Activated T-helper 2 cell treated with anti-CD3 and anti-CD28 coated beads, Interferon-gamma antibody, Interleukin-2, Interleukin-4, amounts not matched to agents 10 μg/mL and 5 μg/mL and 100 μg/mL, durations not matched to agents 14 hours and 24 hours and 36 hours (primary cell): ENCODE measurements at regions not wholly inside any gene's neighbourhood (a gene's known extent, or its start where the extent isn't known, plus 50 kb on each side); places are given as distances from the start of the nearest gene placed in this dataset.
"Not testable (repeated sequence)": the region's sequence is repeated elsewhere in the genome, so short reads cannot be mapped to it uniquely, and the experiment has no call there.

ENCODE experiments used
- DNase-seq: peaks from one replicate; pipeline ENCODE4 v3.0.0; 2021; ENCODE audit warnings: low spot score
- H3K27ac Mint-ChIP-seq: one replicate; pipeline ENCODE4 v1.8.0; 2021; ENCODE audit warnings: mixed read lengths
- H3K27me3 Mint-ChIP-seq: one replicate; pipeline ENCODE4 v1.8.0; 2021; ENCODE audit warnings: low read depth, mixed read lengths
- H3K36me3 Mint-ChIP-seq: one replicate; pipeline ENCODE4 v1.8.0; 2021; ENCODE audit warnings: low read depth, mixed read lengths
- H3K4me1 Mint-ChIP-seq: one replicate; pipeline ENCODE4 v1.8.0; 2021; ENCODE audit warnings: low read depth, mixed read lengths
- H3K4me3 Mint-ChIP-seq: one replicate; pipeline ENCODE4 v1.8.0; 2021; ENCODE audit warnings: low read depth, mild to moderate bottlenecking, moderate library complexity, mixed read lengths
- H3K9me3 Mint-ChIP-seq: one replicate; pipeline ENCODE4 v1.8.0; 2021; ENCODE audit warnings: mixed read lengths
- intact Hi-C: fragments of 100-400 bp; cut with micrococcal nuclease; formaldehyde crosslinking; loops from one replicate; pipeline ENCODE4 v1.15.1; 2023

- no peak overlapping the region for H3K27ac Mint-ChIP-seq
- no peaks in the 10 kb centered on the region for H3K9me3 Mint-ChIP-seq
- H3K4me3 Mint-ChIP-seq: no peak overlapping the region
- H3K36me3 Mint-ChIP-seq: no peaks in the 10 kb centered on the region
- no peak for DNase-seq
- no peaks in the 10 kb centered on the region for H3K27me3 Mint-ChIP-seq
- intact Hi-C loops: no loop called here
- H3K4me1 Mint-ChIP-seq: no peaks in the 10 kb centered on the region
These were observed 163.3 kb upstream of the FBN2 start for GRCh38 chr5:128701301-128701700.

GRCh38 chr5:128703322-128703721, 165.3 kb upstream of the FBN2 start:
- no peak for DNase-seq
- Mint-ChIP-seq H3K4me1 (no peaks in the 10 kb centered on the region), H3K9me3 (no peaks in the 10 kb centered on the region), H3K36me3 (no peaks in the 10 kb centered on the region), H3K4me3 (no peak overlapping the region), H3K27me3 (no peaks in the 10 kb centered on the region), H3K27ac (no peak overlapping the region)
- intact Hi-C loops: no loop called here

GRCh38 chr5:128706269-128706668, 168.2 kb upstream of the FBN2 start:
- no peak overlapping the region for H3K4me3 Mint-ChIP-seq
- no peaks in the 10 kb centered on the region for H3K36me3 Mint-ChIP-seq
- no peaks in the 10 kb centered on the region for H3K4me1 Mint-ChIP-seq
- no peaks in the 10 kb centered on the region for H3K27me3 Mint-ChIP-seq
- intact Hi-C loops: no loop called here
- DNase-seq: no peak
- H3K27ac Mint-ChIP-seq: no peak overlapping the region
- H3K9me3 Mint-ChIP-seq: no peaks in the 10 kb centered on the region

GRCh38 chr5:128708841-128709240, 170.8 kb upstream of the FBN2 start:
- H3K27ac Mint-ChIP-seq: no peak overlapping the region
- H3K9me3 Mint-ChIP-seq: no peaks in the 10 kb centered on the region
- no peaks in the 10 kb centered on the region for H3K36me3 Mint-ChIP-seq
- H3K27me3 Mint-ChIP-seq: no peaks in the 10 kb centered on the region
- H3K4me3 Mint-ChIP-seq: no peak overlapping the region
- no peak for DNase-seq
- H3K4me1 Mint-ChIP-seq: no peaks in the 10 kb centered on the region
- intact Hi-C loops: no loop called here

- Mint-ChIP-seq H3K4me1 (no peaks in the 10 kb centered on the region), H3K4me3 (no peak overlapping the region), H3K9me3 (no peaks in the 10 kb centered on the region), H3K27me3 (no peaks in the 10 kb centered on the region), H3K36me3 (no peaks in the 10 kb centered on the region), H3K27ac (no peak overlapping the region)
- DNase-seq: no peak
- intact Hi-C loops: no loop called here
These were observed 173.2 kb upstream of the FBN2 start for GRCh38 chr5:128711216-128711615.

GRCh38 chr5:128714551-128714950, 176.5 kb upstream of the FBN2 start:
- Mint-ChIP-seq H3K4me3 (no peak overlapping the region), H3K27ac (no peak overlapping the region), H3K9me3 (no peaks in the 10 kb centered on the region), H3K27me3 (no peaks in the 10 kb centered on the region), H3K36me3 (no peaks in the 10 kb centered on the region), H3K4me1 (no peaks in the 10 kb centered on the region)
- DNase-seq: no peak
- intact Hi-C loops: no loop called here

- no peak overlapping the region for H3K27ac Mint-ChIP-seq
- H3K4me3 Mint-ChIP-seq: no peak overlapping the region
- no peaks in the 10 kb centered on the region for H3K36me3 Mint-ChIP-seq
- no peaks in the 10 kb centered on the region for H3K4me1 Mint-ChIP-seq
- intact Hi-C loops: no loop called here
- DNase-seq: no peak
- no peaks in the 10 kb centered on the region for H3K27me3 Mint-ChIP-seq
- H3K9me3 Mint-ChIP-seq: no peaks in the 10 kb centered on the region
These were observed 184.5 kb upstream of the FBN2 start for GRCh38 chr5:128722551-128722950.

GRCh38 chr5:128730021-128730420, 192.0 kb upstream of the FBN2 start:
- H3K27me3 Mint-ChIP-seq, H3K36me3 Mint-ChIP-seq, DNase-seq, H3K4me3 Mint-ChIP-seq, intact Hi-C loops, H3K9me3 Mint-ChIP-seq, H3K4me1 Mint-ChIP-seq, H3K27ac Mint-ChIP-seq: not testable (repeated sequence)

GRCh38 chr5:128735656-128736055, 197.6 kb upstream of the FBN2 start:
- H3K9me3 Mint-ChIP-seq, H3K27me3 Mint-ChIP-seq, H3K4me3 Mint-ChIP-seq, DNase-seq, H3K36me3 Mint-ChIP-seq, H3K27ac Mint-ChIP-seq, H3K4me1 Mint-ChIP-seq, intact Hi-C loops: not testable (repeated sequence)

- intact Hi-C loops: no loop called here
- Mint-ChIP-seq H3K36me3 (no peaks in the 10 kb centered on the region), H3K27ac (no peak overlapping the region), H3K4me1 (no peaks in the 10 kb centered on the region), H3K9me3 (no peaks in the 10 kb centered on the region), H3K4me3 (no peak overlapping the region), H3K27me3 (no peaks in the 10 kb centered on the region)
- DNase-seq: no peak
These were observed 198.5 kb upstream of the FBN2 start for GRCh38 chr5:128736553-128736952.

GRCh38 chr5:128749136-128749898, 211.3 kb upstream of the FBN2 start:
- intact Hi-C loops: no loop called here
- Mint-ChIP-seq H3K27me3 (no peaks in the 10 kb centered on the region), H3K9me3 (no peaks in the 10 kb centered on the region), H3K36me3 (no peaks in the 10 kb centered on the region), H3K4me1 (no peaks in the 10 kb centered on the region), H3K27ac (no peak overlapping the region), H3K4me3 (no peak overlapping the region)
- no peak for DNase-seq

GRCh38 chr5:128750155-128750554, 212.1 kb upstream of the FBN2 start:
- H3K4me1 Mint-ChIP-seq: no peaks in the 10 kb centered on the region
- no peak overlapping the region for H3K4me3 Mint-ChIP-seq
- no peaks in the 10 kb centered on the region for H3K27me3 Mint-ChIP-seq
- H3K27ac Mint-ChIP-seq: no peak overlapping the region
- no peaks in the 10 kb centered on the region for H3K36me3 Mint-ChIP-seq
- H3K9me3 Mint-ChIP-seq: no peaks in the 10 kb centered on the region
- DNase-seq: no peak
- intact Hi-C loops: no loop called here

- no peaks in the 10 kb centered on the region for H3K4me1 Mint-ChIP-seq
- H3K36me3 Mint-ChIP-seq: no peaks in the 10 kb centered on the region
- H3K27ac Mint-ChIP-seq: no peak overlapping the region
- H3K4me3 Mint-ChIP-seq: no peak overlapping the region
- H3K9me3 Mint-ChIP-seq: no peaks in the 10 kb centered on the region
- intact Hi-C loops: no loop called here
- H3K27me3 Mint-ChIP-seq: no peaks in the 10 kb centered on the region
- DNase-seq: no peak
These were observed 207.9 kb upstream of the SLC27A6 start for GRCh38 chr5:128757196-128757959.
